ENCODE measurements at regions not wholly inside any gene's neighbourhood (a gene's known extent, or its start where the extent isn't known, plus 50 kb on each side); places are given as distances from the start of the nearest gene placed in this dataset.

- DNase-seq: no peak
- Histone ChIP-seq H3K4me3 (ENCODE audit: low read depth, low read length) (no peak overlapping the region), H3K27me3 (replicated peaks) (no peaks in the 10 kb centered on the region), H3K27ac (no peak overlapping the region), H3K36me3 (replicated peaks) (no peaks in the 10 kb centered on the region)
- no peak for TF ChIP-seq CTCF (IDR thresholded peaks at IDR 0.05; ENCODE audit: low read depth, low read length, missing control alignments)
- in situ Hi-C loops (cut with HindIII; ENCODE audit: low pct_ligation_motif_present, low sequenced_read_pairs): no loop called here
These were observed 170.0 kb upstream of the VASH1 start for GRCh38 chr14:76591266-76591665.

DNA sequence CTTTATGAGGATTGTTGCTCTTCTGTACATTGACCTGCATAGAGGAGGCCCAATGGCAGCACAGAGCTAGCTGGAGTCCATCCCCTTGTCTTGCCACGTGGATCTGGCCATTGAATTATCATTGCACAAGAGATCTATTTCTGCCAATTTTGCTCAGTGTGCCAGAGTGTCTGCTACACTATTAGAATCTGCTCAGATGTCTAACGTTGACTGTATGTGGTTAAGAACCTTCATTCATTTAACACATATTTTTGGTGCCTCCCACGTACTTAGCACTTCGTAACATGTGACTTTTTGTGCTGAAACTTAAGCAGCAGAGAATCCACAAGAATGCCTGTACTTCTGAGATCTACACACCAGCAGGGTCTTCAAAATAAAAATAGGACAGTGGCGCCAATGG lies 166.0 kb upstream of the VASH1 start:
- in situ Hi-C loops (cut with HindIII; ENCODE audit: low pct_ligation_motif_present, low sequenced_read_pairs): no loop called here
- Histone ChIP-seq H3K27ac (no peak overlapping the region), H3K36me3 (replicated peaks) (no peaks in the 10 kb centered on the region), H3K27me3 (replicated peaks) (no peaks in the 10 kb centered on the region), H3K4me3 (ENCODE audit: low read depth, low read length) (no peak overlapping the region)
- DNase-seq: no peak
- no peak for TF ChIP-seq CTCF (IDR thresholded peaks at IDR 0.05; ENCODE audit: low read depth, low read length, missing control alignments)

DNA sequence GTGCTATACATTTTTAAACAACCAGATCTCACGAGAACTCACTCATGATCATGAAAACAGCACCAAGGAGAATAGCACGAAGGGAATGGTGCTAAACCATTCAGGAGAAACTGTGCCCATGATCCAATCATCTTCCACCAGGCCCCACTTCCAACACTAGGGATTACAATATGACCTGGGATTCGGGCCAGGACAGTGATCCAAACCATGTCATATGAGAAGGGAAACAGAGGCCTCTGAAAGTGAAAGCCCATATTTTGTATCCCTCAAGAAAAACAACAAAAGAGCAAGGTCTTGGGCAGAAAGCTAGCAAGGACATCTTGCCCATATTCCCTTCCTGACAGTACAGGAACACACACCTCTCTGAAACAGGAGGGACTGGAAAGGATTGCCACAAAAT lies 163.9 kb upstream of the VASH1 start:
- H3K36me3 ChIP-seq (replicated peaks): no peaks in the 10 kb centered on the region
- H3K27ac ChIP-seq: no peak overlapping the region
- no peaks in the 10 kb centered on the region for H3K27me3 ChIP-seq (replicated peaks)
- DNase-seq: no peak
- in situ Hi-C loops (cut with HindIII; ENCODE audit: low pct_ligation_motif_present, low sequenced_read_pairs): no loop called here
- TF ChIP-seq CTCF (IDR thresholded peaks at IDR 0.05; ENCODE audit: low read depth, low read length, missing control alignments): no peak
- no peak overlapping the region for H3K4me3 ChIP-seq (ENCODE audit: low read depth, low read length)

- Histone ChIP-seq H3K36me3 (replicated peaks) (no peaks in the 10 kb centered on the region), H3K27me3 (replicated peaks) (no peaks in the 10 kb centered on the region), H3K4me3 (ENCODE audit: low read depth, low read length) (no peak overlapping the region), H3K27ac (no peak overlapping the region)
- TF ChIP-seq CTCF (IDR thresholded peaks at IDR 0.05; ENCODE audit: low read depth, low read length, missing control alignments): no peak
- in situ Hi-C loops (cut with HindIII; ENCODE audit: low pct_ligation_motif_present, low sequenced_read_pairs): no loop called here
- no peak for DNase-seq
These were observed 162.1 kb upstream of the VASH1 start for GRCh38 chr14:76599141-76599540.

DNA sequence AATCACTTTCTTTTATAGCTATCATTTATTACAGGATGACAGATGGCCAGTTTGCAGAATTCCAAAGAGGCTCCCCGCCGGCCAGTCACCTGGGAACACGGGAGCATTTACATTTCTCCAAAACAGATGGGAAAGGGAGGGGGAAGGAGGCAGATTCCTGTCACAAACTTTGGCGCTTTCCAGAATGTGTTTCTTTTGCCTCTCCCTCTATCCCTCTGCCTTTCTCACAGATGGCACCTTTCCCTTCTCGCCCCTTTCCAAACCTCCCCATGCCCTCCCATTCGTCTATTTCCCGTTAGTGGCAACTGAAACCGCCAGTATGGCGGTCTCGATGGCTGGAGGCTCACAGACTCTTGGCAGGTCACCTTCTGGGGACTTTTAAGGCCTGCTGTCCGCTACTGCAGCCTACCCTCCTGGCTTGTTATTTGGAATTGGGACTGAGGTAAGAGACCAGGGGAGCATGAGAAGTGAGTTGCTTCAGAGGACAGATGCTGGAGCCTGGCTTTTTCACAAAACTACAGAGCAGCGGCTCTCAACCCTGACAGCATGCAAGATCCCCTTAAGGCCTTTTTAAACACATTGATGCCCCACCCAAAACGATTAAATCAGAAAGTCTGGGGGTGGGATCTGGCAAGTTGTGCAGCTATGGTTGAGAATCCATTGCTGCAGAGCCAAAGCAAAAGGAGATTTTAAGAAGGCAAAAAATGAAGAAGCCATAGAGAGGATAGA lies 161.5 kb upstream of the VASH1 start:
- no peak overlapping the region for H3K4me3 ChIP-seq (ENCODE audit: low read depth, low read length)
- no peak for TF ChIP-seq CTCF (IDR thresholded peaks at IDR 0.05; ENCODE audit: low read depth, low read length, missing control alignments)
- DNase-seq: no peak
- H3K36me3 ChIP-seq (replicated peaks): no peaks in the 10 kb centered on the region
- in situ Hi-C loops (cut with HindIII; ENCODE audit: low pct_ligation_motif_present, low sequenced_read_pairs): no loop called here
- no peaks in the 10 kb centered on the region for H3K27me3 ChIP-seq (replicated peaks)
- no peak overlapping the region for H3K27ac ChIP-seq

DNA sequence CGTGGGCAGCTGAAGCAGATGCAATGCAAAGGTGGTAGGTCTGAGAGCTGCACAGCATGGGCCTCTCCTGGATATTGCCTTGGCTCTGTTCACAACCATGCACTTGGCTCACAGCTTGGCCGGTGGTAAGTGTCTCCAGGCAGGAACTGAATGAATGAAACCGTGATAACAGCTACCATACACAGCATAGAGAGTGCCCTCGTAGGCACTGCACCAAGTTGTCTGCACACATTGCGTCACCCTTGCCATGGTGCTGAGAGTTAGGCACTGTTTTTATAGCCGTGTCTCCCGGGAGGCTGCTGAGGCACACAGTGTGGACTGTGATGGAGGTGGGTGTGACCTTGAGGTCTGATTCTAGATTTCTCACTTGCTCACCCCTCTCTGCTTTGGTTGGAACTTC lies 157.6 kb upstream of the VASH1 start:
- Histone ChIP-seq H3K27me3 (replicated peaks) (no peaks in the 10 kb centered on the region), H3K27ac (no peak overlapping the region), H3K4me3 (ENCODE audit: low read depth, low read length) (no peak overlapping the region), H3K36me3 (replicated peaks) (no peaks in the 10 kb centered on the region)
- in situ Hi-C loops (cut with HindIII; ENCODE audit: low pct_ligation_motif_present, low sequenced_read_pairs): no loop called here
- TF ChIP-seq CTCF (IDR thresholded peaks at IDR 0.05; ENCODE audit: low read depth, low read length, missing control alignments): no peak
- DNase-seq: no peak
